Vagina (tissue), 2 donors: ENCODE measurements at regions not wholly inside any gene's neighbourhood (a gene's known extent, or its start where the extent isn't known, plus 50 kb on each side); places are given as distances from the start of the nearest gene placed in this dataset.

Experiments
- DNase-seq, 2 donors: peaks; one replicate each; pipeline ENCODE4 v3.0.0-alpha.2; 2017; ENCODE audit errors: extremely low spot score in 2 of 2
- H3K27ac ChIP-seq: fragments of 200-600 bp; sonication (generic); one replicate; pipeline ENCODE4 v1.5.1; 2019
- H3K27me3 ChIP-seq: fragments of 200-600 bp; sonication (generic); one replicate; pipeline ENCODE4 v1.5.1; 2019
- H3K36me3 ChIP-seq, 2 donors: fragments of 200-600 bp; sonication (generic); one replicate each; pipeline ENCODE4 v1.5.1; 2017 to 2019
- H3K4me1 ChIP-seq: fragments of 200-600 bp; sonication (generic); one replicate; pipeline ENCODE4 v1.5.1; 2019
- H3K4me3 ChIP-seq, 2 donors: fragments of 200-600 bp; sonication (generic); 1 replicate in 1 of 2; 2 replicates in 1 of 2; pipeline ENCODE4 v1.5.1; 2016 to 2019
- H3K9me3 ChIP-seq: fragments of 200-600 bp; sonication (generic); one replicate; pipeline ENCODE4 v1.5.1; 2019
- POLR2A ChIP-seq, 2 donors: fragments of 450-650 bp; IDR thresholded peaks; one replicate each; pipeline ENCODE4 v1.6.1; 2017; ENCODE audit warnings: antibody characterized with exemption in 2 of 2, mild to moderate bottlenecking in 2 of 2, moderate library complexity in 2 of 2
- POLR2AphosphoS5 ChIP-seq, 2 donors: sonication (generic); formaldehyde crosslinking; IDR thresholded peaks; one replicate each; pipeline ENCODE4 v1.9.0; 2017; ENCODE audit warnings: antibody characterized with exemption in 2 of 2, mild to moderate bottlenecking in 2 of 2, low read depth in 1 of 2; ENCODE audit not compliant: insufficient read depth in 1 of 2
- intact Hi-C: fragments of 100-400 bp; cut with DNase I; formaldehyde crosslinking; loops from one replicate; pipeline ENCODE4 v1.15.1; 2023
- TF ChIP-seq, protein P1 (sequence below), 3 experiments: fragments of 450-650 bp in 2 of 3; fragments of 200-600 bp in 1 of 3; sonication (generic) in 1 of 3; IDR thresholded peaks; one replicate each; pipeline ENCODE4 v1.5.1; 2017 to 2019; ENCODE audit warnings: antibody characterized with exemption in 3 of 3, mild to moderate bottlenecking in 2 of 3, moderate library complexity in 2 of 3

DNA sequence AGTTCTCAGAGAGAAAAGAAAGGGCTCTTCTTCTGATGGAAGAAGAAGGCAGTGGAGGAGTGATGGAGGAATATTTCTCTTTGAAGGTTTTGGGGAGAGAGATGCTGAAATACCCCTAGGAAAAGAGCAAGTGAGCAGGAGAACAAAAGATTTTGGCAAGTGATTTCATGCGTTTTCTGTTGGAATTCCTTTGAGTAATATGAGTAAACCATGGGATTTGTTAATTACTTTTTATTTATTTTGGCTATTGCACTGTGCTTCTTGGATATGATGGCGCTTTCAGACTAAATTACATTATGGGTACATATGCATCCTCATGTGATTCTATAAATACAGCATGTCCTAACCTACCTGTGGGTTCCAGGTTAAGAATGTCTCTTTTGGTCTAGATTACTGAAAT lies 210.1 kb upstream of the PTGFR start:
- Histone ChIP-seq H3K36me3 (no peaks in the 10 kb centered on the region), H3K4me1 (no peaks in the 10 kb centered on the region), H3K4me3 (no peak overlapping the region), H3K27me3 (no peaks in the 10 kb centered on the region), H3K9me3 (no peaks in the 10 kb centered on the region), H3K27ac (no peak overlapping the region)
- DNase-seq: no peak
- intact Hi-C loops: no loop called here
- TF ChIP-seq POLR2A (IDR thresholded peaks at IDR 0.05) (no peak), POLR2AphosphoS5 (IDR thresholded peaks at IDR 0.05; ENCODE audit: insufficient read depth in 1 of 2, low read depth in 1 of 2) (no peak)
- TF ChIP-seq, protein P1, sequence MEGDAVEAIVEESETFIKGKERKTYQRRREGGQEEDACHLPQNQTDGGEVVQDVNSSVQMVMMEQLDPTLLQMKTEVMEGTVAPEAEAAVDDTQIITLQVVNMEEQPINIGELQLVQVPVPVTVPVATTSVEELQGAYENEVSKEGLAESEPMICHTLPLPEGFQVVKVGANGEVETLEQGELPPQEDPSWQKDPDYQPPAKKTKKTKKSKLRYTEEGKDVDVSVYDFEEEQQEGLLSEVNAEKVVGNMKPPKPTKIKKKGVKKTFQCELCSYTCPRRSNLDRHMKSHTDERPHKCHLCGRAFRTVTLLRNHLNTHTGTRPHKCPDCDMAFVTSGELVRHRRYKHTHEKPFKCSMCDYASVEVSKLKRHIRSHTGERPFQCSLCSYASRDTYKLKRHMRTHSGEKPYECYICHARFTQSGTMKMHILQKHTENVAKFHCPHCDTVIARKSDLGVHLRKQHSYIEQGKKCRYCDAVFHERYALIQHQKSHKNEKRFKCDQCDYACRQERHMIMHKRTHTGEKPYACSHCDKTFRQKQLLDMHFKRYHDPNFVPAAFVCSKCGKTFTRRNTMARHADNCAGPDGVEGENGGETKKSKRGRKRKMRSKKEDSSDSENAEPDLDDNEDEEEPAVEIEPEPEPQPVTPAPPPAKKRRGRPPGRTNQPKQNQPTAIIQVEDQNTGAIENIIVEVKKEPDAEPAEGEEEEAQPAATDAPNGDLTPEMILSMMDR (IDR thresholded peaks at IDR 0.05): no peak

DNA sequence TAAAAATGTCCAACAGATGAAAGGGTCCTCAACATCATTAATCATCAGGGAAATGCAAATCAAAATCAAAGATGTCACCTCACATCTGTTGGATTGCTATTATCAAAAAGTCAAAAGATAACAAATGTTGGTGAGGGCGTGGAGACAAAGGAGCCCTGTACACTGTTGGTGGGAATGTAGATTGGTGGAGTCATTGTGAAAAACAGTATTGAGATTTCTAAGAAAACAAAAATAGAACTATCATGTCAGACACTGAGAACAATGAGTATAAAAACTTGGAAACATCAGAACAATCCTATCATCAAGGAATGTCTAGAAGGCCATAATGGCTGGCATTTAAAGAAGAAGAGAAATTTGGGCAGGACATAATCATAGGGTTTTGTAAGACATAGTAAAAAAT lies 209.2 kb upstream of the PTGFR start:
- DNase-seq: no peak
- intact Hi-C loops: no loop called here
- Histone ChIP-seq H3K9me3 (no peaks in the 10 kb centered on the region), H3K27me3 (no peaks in the 10 kb centered on the region), H3K27ac (no peak overlapping the region), H3K4me1 (no peaks in the 10 kb centered on the region), H3K4me3 (no peak overlapping the region), H3K36me3 (no peaks in the 10 kb centered on the region)
- no peak for TF ChIP-seq POLR2AphosphoS5 (IDR thresholded peaks at IDR 0.05; ENCODE audit: insufficient read depth in 1 of 2, low read depth in 1 of 2)
- TF ChIP-seq, protein P1 (IDR thresholded peaks at IDR 0.05): no peak
- no peak for TF ChIP-seq POLR2A (IDR thresholded peaks at IDR 0.05)

DNA sequence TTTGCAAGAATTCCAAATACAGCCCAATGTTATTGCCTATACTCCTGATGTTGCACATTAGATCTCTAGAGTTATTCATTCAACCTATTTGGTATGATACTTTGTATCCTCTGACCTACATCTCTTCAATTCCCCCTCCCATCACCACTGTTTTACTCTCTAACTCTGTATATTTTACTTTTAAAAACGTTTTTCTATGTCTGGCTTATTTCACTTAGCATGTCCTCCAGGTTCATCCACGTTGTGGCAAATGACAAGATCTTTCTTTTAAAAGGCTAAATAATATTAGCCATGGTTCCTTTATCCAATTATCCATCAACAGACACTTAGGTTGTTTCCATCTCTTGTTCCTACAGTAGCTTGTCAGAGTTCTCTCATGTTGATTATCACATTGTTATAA lies 207.1 kb upstream of the PTGFR start:
- Histone ChIP-seq H3K27ac (no peak overlapping the region), H3K9me3 (no peaks in the 10 kb centered on the region), H3K4me1 (no peaks in the 10 kb centered on the region), H3K36me3 (no peaks in the 10 kb centered on the region), H3K27me3 (no peaks in the 10 kb centered on the region), H3K4me3 (no peak overlapping the region)
- intact Hi-C loops: no loop called here
- no peak for DNase-seq
- TF ChIP-seq POLR2A (IDR thresholded peaks at IDR 0.05) (no peak), POLR2AphosphoS5 (IDR thresholded peaks at IDR 0.05; ENCODE audit: insufficient read depth in 1 of 2, low read depth in 1 of 2) (no peak)
- TF ChIP-seq, protein P1 (IDR thresholded peaks at IDR 0.05): no peak

DNA sequence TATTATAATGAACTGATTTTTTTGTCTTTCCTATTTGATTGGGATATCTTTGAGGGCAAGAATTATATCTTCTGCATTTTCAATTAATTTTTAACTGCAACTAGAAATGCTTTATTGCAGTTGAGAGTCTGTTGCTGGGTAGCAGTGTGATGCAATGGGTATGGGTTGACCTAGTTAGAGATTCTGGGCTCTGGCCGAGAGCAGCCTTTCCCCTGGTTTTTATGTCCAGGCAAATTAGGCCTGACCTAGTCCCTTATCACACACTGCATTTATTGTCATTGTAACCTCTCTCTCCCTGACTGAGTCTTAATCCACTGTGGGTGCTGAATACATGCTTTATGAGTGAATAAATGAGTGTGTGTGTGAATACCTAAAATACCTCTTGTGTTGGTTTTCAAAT lies 206.4 kb upstream of the PTGFR start:
- intact Hi-C loops: no loop called here
- Histone ChIP-seq H3K27ac (no peak overlapping the region), H3K4me3 (no peak overlapping the region), H3K27me3 (no peaks in the 10 kb centered on the region), H3K4me1 (no peaks in the 10 kb centered on the region), H3K36me3 (no peaks in the 10 kb centered on the region), H3K9me3 (no peaks in the 10 kb centered on the region)
- TF ChIP-seq POLR2AphosphoS5 (IDR thresholded peaks at IDR 0.05; ENCODE audit: insufficient read depth in 1 of 2, low read depth in 1 of 2) (no peak), POLR2A (IDR thresholded peaks at IDR 0.05) (no peak)
- TF ChIP-seq, protein P1 (IDR thresholded peaks at IDR 0.05): no peak
- no peak for DNase-seq

DNA sequence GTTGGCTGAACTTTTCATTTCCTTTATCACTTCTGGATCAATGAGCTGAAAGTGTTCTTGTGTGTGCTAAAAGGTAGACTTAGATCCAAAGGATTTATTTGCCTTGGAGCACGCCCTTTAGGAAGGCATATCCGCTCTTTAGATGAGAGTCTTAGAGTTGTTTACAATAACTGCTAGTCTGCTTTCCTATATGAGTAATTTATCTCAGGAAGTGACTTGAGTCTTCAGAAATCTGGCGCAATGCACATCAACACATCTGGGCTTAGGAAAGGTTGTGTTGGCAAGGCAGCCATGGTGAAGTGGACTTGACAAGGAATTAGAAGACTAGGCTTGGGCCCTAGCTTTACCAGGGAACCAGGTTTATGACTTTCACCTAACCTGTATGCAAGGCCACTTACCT lies 204.1 kb upstream of the PTGFR start:
- TF ChIP-seq POLR2A (IDR thresholded peaks at IDR 0.05): no peak
- no peak for TF ChIP-seq POLR2AphosphoS5 (IDR thresholded peaks at IDR 0.05; ENCODE audit: insufficient read depth in 1 of 2, low read depth in 1 of 2)
- TF ChIP-seq, protein P1 (IDR thresholded peaks at IDR 0.05): no peak
- intact Hi-C loops: no loop called here
- Histone ChIP-seq H3K4me3 (no peak overlapping the region), H3K36me3 (no peaks in the 10 kb centered on the region), H3K9me3 (no peaks in the 10 kb centered on the region), H3K27ac (no peak overlapping the region), H3K27me3 (no peaks in the 10 kb centered on the region), H3K4me1 (no peaks in the 10 kb centered on the region)
- DNase-seq: no peak
